ENCODE measurements at regions not wholly inside any gene's neighbourhood (a gene's known extent, or its start where the extent isn't known, plus 50 kb on each side); places are given as distances from the start of the nearest gene placed in this dataset.

- no peak for ATAC-seq
- H3K27ac Mint-ChIP-seq = no peak overlapping the region
- WGBS (ENCODE audit: insufficient coverage) = 81% methylated on average over 9 of the region's 9 CpGs
- peaks cover 0 to 6% of the 10 kb centered on the region in 2 donors for H3K4me1 Mint-ChIP-seq
- Histone ChIP-seq H3K4me1 (ENCODE audit: control insufficient read depth, insufficient read depth, low read length) (no peaks in the 10 kb centered on the region), H3K4me3 (ENCODE audit: low read length) (no peak overlapping the region), H3K9me3 (ENCODE audit: control insufficient read depth, insufficient read depth, low read length) (no peaks in the 10 kb centered on the region), H3K27me3 (ENCODE audit: control insufficient read depth, insufficient read depth, low read length) (peaks cover 3% of the 10 kb centered on the region), H3K27ac (ENCODE audit: low read length) (no peak overlapping the region), H3K36me3 (ENCODE audit: control insufficient read depth, insufficient read depth, low read length) (no peaks in the 10 kb centered on the region)
- H3K4me3 Mint-ChIP-seq = no peak overlapping the region
- TF ChIP-seq CTCF (IDR thresholded peaks at IDR 0.05) = no peak
- intact Hi-C loops (cut with micrococcal nuclease) = no loop called here
- H3K27me3 Mint-ChIP-seq (ENCODE audit: low read depth in 2 of 2) = peaks cover 0 to 13% of the 10 kb centered on the region in 2 donors
- no peaks in the 10 kb centered on the region for H3K36me3 Mint-ChIP-seq
- no peak for DNase-seq
- no peaks in the 10 kb centered on the region for H3K9me3 Mint-ChIP-seq
Measured at GRCh38 chr20:62589150-62589498, 53.2 kb upstream of the SLCO4A1 start.

- Mint-ChIP-seq H3K27me3 (ENCODE audit: low read depth in 2 of 2) (peaks cover 0 to 14% of the 10 kb centered on the region in 2 donors), H3K4me1 (peaks cover 0 to 6% of the 10 kb centered on the region in 2 donors), H3K4me3 (no peak overlapping the region), H3K27ac (no peak overlapping the region), H3K36me3 (no peaks in the 10 kb centered on the region), H3K9me3 (no peaks in the 10 kb centered on the region)
- WGBS (ENCODE audit: insufficient coverage) = 87% methylated on average over 14 of the region's 14 CpGs
- no peak overlapping the region for H3K27ac ChIP-seq (ENCODE audit: low read length)
- peaks cover 3% of the 10 kb centered on the region for H3K27me3 ChIP-seq (ENCODE audit: control insufficient read depth, insufficient read depth, low read length)
- DNase-seq (no peak), ATAC-seq (no peak)
- H3K36me3 ChIP-seq (ENCODE audit: control insufficient read depth, insufficient read depth, low read length) = no peaks in the 10 kb centered on the region
- TF ChIP-seq CTCF (IDR thresholded peaks at IDR 0.05) = no peak
- intact Hi-C loops (cut with micrococcal nuclease) = no loop called here
- H3K4me3 ChIP-seq (ENCODE audit: low read length) = no peak overlapping the region
- H3K9me3 ChIP-seq (ENCODE audit: control insufficient read depth, insufficient read depth, low read length) = no peaks in the 10 kb centered on the region
- H3K4me1 ChIP-seq (ENCODE audit: control insufficient read depth, insufficient read depth, low read length) = no peaks in the 10 kb centered on the region
Measured at GRCh38 chr20:62589720-62590119, 52.6 kb upstream of the SLCO4A1 start.

GRCh38 chr20:62590309-62591121 is 51.8 kb upstream of the SLCO4A1 start:
- Histone ChIP-seq H3K4me3 (ENCODE audit: low read length) (no peak overlapping the region), H3K36me3 (ENCODE audit: control insufficient read depth, insufficient read depth, low read length) (no peaks in the 10 kb centered on the region), H3K27ac (ENCODE audit: low read length) (no peak overlapping the region), H3K4me1 (ENCODE audit: control insufficient read depth, insufficient read depth, low read length) (no peaks in the 10 kb centered on the region), H3K27me3 (ENCODE audit: control insufficient read depth, insufficient read depth, low read length) (peaks cover 3% of the 10 kb centered on the region), H3K9me3 (ENCODE audit: control insufficient read depth, insufficient read depth, low read length) (no peaks in the 10 kb centered on the region)
- Mint-ChIP-seq H3K4me1 (peaks cover 0 to 6% of the 10 kb centered on the region in 2 donors), H3K27me3 (ENCODE audit: low read depth in 2 of 2) (peaks cover 0 to 12% of the 10 kb centered on the region in 2 donors), H3K36me3 (no peaks in the 10 kb centered on the region), H3K27ac (no peak overlapping the region), H3K9me3 (no peaks in the 10 kb centered on the region), H3K4me3 (no peak overlapping the region)
- ATAC-seq (no peak), DNase-seq (no peak)
- TF ChIP-seq CTCF (IDR thresholded peaks at IDR 0.05) = no peak
- WGBS (ENCODE audit: insufficient coverage) = 73% methylated on average over 23 of the region's 23 CpGs
- intact Hi-C loops (cut with micrococcal nuclease) = no loop called here

GRCh38 chr20:62591122-62591468 is 51.2 kb upstream of the SLCO4A1 start:
- H3K4me3 ChIP-seq (ENCODE audit: low read length) = no peak overlapping the region
- no peaks in the 10 kb centered on the region for H3K9me3 ChIP-seq (ENCODE audit: control insufficient read depth, insufficient read depth, low read length)
- peaks cover 0 to 12% of the 10 kb centered on the region in 2 donors for H3K27me3 Mint-ChIP-seq (ENCODE audit: low read depth in 2 of 2)
- no peak overlapping the region for H3K27ac ChIP-seq (ENCODE audit: low read length)
- no peak for TF ChIP-seq CTCF (IDR thresholded peaks at IDR 0.05)
- H3K9me3 Mint-ChIP-seq = no peaks in the 10 kb centered on the region
- H3K27me3 ChIP-seq (ENCODE audit: control insufficient read depth, insufficient read depth, low read length) = peaks cover 5% of the 10 kb centered on the region
- H3K4me1 Mint-ChIP-seq = peaks cover 0 to 6% of the 10 kb centered on the region in 2 donors
- ATAC-seq (no peak), DNase-seq (no peak)
- H3K36me3 Mint-ChIP-seq = no peaks in the 10 kb centered on the region
- intact Hi-C loops (cut with micrococcal nuclease) = no loop called here
- no peaks in the 10 kb centered on the region for H3K36me3 ChIP-seq (ENCODE audit: control insufficient read depth, insufficient read depth, low read length)
- H3K4me1 ChIP-seq (ENCODE audit: control insufficient read depth, insufficient read depth, low read length) = peaks cover 6% of the 10 kb centered on the region
- no peak overlapping the region for H3K4me3 Mint-ChIP-seq
- WGBS (ENCODE audit: insufficient coverage) = 81% methylated on average over 11 of the region's 11 CpGs
- H3K27ac Mint-ChIP-seq = no peak overlapping the region

All from natural killer cell (primary cell).